ENCODE measurements at regions not wholly inside any gene's neighbourhood (a gene's known extent, or its start where the extent isn't known, plus 50 kb on each side); places are given as distances from the start of the nearest gene placed in this dataset.

DNA sequence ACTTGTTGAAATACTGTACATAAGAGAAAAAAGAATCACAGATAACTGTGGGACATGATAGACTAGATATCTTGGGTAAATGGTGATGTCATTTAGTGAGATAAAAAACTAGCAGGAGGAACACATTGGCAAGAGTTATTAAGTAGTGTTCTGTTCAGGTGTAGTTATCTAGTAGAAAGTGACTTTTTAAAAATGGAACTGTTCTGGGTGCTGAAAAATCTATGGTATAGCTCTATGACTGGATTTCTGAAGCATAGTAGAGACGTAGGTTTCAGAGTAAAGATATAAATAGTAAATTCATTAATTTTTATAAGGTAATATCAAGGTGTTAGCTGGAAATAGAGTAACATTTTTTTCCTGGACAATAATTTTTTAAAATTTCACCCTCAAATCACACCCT lies 225.1 kb upstream of the UGT8 start (continued):
- no peak for TF ChIP-seq ZNF263 (CRISPR knock-in tag; IDR thresholded peaks at IDR 0.05; ENCODE audit: low read depth)
- TF ChIP-seq, protein P1, sequence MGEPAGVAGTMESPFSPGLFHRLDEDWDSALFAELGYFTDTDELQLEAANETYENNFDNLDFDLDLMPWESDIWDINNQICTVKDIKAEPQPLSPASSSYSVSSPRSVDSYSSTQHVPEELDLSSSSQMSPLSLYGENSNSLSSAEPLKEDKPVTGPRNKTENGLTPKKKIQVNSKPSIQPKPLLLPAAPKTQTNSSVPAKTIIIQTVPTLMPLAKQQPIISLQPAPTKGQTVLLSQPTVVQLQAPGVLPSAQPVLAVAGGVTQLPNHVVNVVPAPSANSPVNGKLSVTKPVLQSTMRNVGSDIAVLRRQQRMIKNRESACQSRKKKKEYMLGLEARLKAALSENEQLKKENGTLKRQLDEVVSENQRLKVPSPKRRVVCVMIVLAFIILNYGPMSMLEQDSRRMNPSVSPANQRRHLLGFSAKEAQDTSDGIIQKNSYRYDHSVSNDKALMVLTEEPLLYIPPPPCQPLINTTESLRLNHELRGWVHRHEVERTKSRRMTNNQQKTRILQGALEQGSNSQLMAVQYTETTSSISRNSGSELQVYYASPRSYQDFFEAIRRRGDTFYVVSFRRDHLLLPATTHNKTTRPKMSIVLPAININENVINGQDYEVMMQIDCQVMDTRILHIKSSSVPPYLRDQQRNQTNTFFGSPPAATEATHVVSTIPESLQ (CRISPR knock-in tag; IDR thresholded peaks at IDR 0.05) = no peak
- TF ChIP-seq GTF2I (CRISPR knock-in tag; conservative IDR thresholded peaks at IDR 0.05) = no peak
- no peak for TF ChIP-seq ZNF671 (CRISPR knock-in tag; IDR thresholded peaks at IDR 0.05)

DNA sequence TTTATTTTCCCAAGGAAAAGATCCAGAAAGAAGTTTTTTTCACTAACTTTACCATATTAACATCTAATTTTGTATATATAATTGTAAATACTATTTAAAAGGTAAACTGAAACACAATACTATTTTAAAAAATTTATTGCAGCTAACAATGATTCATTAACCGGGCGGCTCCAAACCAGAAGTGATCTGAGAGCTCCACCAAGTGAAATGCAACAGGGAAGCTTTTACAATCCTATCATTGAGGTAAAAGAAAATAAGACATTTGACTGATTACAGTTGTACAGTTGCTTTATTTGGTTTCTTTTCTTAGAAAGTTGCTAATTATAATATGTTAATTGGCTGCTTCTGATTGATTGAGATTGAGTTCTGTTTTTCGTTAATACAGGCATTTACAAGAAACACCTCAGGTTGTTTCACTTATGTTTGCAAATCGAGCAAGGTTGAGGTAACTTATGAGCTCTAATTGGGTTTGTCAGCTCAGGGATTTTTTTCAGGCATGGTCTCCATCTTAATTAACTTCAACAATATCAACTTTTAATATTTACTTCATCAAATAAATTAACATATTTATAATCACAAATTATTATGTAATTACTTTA lies 220.2 kb upstream of the UGT8 start:
- H3K27ac Mint-ChIP-seq = no peak overlapping the region

DNA sequence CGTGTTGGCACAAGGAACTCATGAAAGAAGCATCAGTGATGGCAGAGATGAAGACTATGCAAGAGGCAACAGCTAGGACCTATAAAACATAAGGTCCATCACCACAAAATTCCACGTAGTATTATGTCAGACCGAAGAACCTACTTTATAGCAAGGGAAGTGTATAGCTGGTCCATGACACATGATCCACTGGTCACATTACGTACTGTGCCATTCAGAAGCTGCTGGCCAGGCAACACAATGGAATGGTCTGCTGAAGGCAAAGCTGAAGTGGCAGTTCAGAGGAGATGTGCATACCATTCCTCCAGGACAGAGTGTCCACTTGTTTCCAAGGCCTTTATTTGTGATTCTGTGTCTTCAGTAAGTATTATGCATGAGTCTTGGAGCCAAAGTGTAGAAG lies 215.5 kb upstream of the UGT8 start:
- ChIA-PET CTCF (no interaction called here), POLR2A (no interaction called here)
- Mint-ChIP-seq H3K36me3 (no peaks in the 10 kb centered on the region), H3K4me1 (peaks cover 3% of the 10 kb centered on the region; the same call in 1 of the 2 replicates), H3K27ac (no peak overlapping the region), H3K4me3 (no peak overlapping the region), H3K9me3 (no peaks in the 10 kb centered on the region), H3K27me3 (ENCODE audit: low read depth) (no peaks in the 10 kb centered on the region)
- DNase-seq (ENCODE audit: low spot score) (no peak), ATAC-seq (no peak)
- TF ChIP-seq, protein P2, sequence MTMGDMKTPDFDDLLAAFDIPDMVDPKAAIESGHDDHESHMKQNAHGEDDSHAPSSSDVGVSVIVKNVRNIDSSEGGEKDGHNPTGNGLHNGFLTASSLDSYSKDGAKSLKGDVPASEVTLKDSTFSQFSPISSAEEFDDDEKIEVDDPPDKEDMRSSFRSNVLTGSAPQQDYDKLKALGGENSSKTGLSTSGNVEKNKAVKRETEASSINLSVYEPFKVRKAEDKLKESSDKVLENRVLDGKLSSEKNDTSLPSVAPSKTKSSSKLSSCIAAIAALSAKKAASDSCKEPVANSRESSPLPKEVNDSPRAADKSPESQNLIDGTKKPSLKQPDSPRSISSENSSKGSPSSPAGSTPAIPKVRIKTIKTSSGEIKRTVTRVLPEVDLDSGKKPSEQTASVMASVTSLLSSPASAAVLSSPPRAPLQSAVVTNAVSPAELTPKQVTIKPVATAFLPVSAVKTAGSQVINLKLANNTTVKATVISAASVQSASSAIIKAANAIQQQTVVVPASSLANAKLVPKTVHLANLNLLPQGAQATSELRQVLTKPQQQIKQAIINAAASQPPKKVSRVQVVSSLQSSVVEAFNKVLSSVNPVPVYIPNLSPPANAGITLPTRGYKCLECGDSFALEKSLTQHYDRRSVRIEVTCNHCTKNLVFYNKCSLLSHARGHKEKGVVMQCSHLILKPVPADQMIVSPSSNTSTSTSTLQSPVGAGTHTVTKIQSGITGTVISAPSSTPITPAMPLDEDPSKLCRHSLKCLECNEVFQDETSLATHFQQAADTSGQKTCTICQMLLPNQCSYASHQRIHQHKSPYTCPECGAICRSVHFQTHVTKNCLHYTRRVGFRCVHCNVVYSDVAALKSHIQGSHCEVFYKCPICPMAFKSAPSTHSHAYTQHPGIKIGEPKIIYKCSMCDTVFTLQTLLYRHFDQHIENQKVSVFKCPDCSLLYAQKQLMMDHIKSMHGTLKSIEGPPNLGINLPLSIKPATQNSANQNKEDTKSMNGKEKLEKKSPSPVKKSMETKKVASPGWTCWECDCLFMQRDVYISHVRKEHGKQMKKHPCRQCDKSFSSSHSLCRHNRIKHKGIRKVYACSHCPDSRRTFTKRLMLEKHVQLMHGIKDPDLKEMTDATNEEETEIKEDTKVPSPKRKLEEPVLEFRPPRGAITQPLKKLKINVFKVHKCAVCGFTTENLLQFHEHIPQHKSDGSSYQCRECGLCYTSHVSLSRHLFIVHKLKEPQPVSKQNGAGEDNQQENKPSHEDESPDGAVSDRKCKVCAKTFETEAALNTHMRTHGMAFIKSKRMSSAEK (CRISPR knock-in tag; IDR thresholded peaks at IDR 0.05; ENCODE audit: borderline replicate concordance) = no peak
- TF ChIP-seq, protein P1 (CRISPR knock-in tag; IDR thresholded peaks at IDR 0.05) = no peak
- TF ChIP-seq, protein P3, sequence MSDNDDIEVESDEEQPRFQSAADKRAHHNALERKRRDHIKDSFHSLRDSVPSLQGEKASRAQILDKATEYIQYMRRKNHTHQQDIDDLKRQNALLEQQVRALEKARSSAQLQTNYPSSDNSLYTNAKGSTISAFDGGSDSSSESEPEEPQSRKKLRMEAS (CRISPR knock-in tag; IDR thresholded peaks at IDR 0.05) = no peak
- TF ChIP-seq GTF2I (CRISPR knock-in tag; conservative IDR thresholded peaks at IDR 0.05) (no peak), ELF4 (CRISPR knock-in tag; IDR thresholded peaks at IDR 0.05; ENCODE audit: low read depth) (no peak), NR1H2 (CRISPR knock-in tag; IDR thresholded peaks at IDR 0.05) (no peak), TEAD4 (CRISPR knock-in tag; IDR thresholded peaks at IDR 0.05) (no peak), CBFB (CRISPR knock-in tag; IDR thresholded peaks at IDR 0.05; ENCODE audit: low read depth) (no peak), FOXK1 (CRISPR knock-in tag; IDR thresholded peaks at IDR 0.05) (no peak), ZNF423 (CRISPR knock-in tag; IDR thresholded peaks at IDR 0.05) (no peak)
- TF ChIP-seq, protein P4, sequence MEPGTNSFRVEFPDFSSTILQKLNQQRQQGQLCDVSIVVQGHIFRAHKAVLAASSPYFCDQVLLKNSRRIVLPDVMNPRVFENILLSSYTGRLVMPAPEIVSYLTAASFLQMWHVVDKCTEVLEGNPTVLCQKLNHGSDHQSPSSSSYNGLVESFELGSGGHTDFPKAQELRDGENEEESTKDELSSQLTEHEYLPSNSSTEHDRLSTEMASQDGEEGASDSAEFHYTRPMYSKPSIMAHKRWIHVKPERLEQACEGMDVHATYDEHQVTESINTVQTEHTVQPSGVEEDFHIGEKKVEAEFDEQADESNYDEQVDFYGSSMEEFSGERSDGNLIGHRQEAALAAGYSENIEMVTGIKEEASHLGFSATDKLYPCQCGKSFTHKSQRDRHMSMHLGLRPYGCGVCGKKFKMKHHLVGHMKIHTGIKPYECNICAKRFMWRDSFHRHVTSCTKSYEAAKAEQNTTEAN (CRISPR knock-in tag; IDR thresholded peaks at IDR 0.05) = no peak
- TF ChIP-seq, protein P5, sequence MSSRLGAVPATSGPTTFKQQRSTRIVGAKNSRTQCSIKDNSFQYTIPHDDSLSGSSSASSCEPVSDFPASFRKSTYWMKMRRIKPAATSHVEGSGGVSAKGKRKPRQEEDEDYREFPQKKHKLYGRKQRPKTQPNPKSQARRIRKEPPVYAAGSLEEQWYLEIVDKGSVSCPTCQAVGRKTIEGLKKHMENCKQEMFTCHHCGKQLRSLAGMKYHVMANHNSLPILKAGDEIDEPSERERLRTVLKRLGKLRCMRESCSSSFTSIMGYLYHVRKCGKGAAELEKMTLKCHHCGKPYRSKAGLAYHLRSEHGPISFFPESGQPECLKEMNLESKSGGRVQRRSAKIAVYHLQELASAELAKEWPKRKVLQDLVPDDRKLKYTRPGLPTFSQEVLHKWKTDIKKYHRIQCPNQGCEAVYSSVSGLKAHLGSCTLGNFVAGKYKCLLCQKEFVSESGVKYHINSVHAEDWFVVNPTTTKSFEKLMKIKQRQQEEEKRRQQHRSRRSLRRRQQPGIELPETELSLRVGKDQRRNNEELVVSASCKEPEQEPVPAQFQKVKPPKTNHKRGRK (CRISPR knock-in tag; IDR thresholded peaks at IDR 0.05; ENCODE audit: borderline replicate concordance) = no peak
- TF ChIP-seq, protein P6, sequence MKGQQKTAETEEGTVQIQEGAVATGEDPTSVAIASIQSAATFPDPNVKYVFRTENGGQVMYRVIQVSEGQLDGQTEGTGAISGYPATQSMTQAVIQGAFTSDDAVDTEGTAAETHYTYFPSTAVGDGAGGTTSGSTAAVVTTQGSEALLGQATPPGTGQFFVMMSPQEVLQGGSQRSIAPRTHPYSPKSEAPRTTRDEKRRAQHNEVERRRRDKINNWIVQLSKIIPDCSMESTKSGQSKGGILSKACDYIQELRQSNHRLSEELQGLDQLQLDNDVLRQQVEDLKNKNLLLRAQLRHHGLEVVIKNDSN (CRISPR knock-in tag; IDR thresholded peaks at IDR 0.05) = no peak

More for the DNA sequence above, 220.2 kb upstream of the UGT8 start:
- TF ChIP-seq MYBL2 (CRISPR knock-in tag; IDR thresholded peaks at IDR 0.05) (no peak), IRF2 (CRISPR knock-in tag; IDR thresholded peaks at IDR 0.05; ENCODE audit: borderline replicate concordance, low read depth) (no peak)
- TF ChIP-seq, protein P4 (CRISPR knock-in tag; IDR thresholded peaks at IDR 0.05) = no peak
- ChIA-PET CTCF (interaction anchor here (0.8 to 1.3 kb wide), 6 partner anchors 198 to 984 kb away, joined by 3 to 4 read pairs (median 3); no protein-coding TSS in a partner anchor), POLR2A (no interaction called here)
- no peaks in the 10 kb centered on the region for H3K27me3 Mint-ChIP-seq (ENCODE audit: low read depth)
- no peaks in the 10 kb centered on the region for H3K9me3 Mint-ChIP-seq
- H3K4me3 Mint-ChIP-seq = no peak overlapping the region
- DNase-seq (ENCODE audit: low spot score) (no peak), ATAC-seq (no peak)
- H3K36me3 Mint-ChIP-seq = no peaks in the 10 kb centered on the region
- no peaks in the 10 kb centered on the region for H3K4me1 Mint-ChIP-seq

Data from WTC11 (cell line).